ENCODE measurements at regions not wholly inside any gene's neighbourhood (a gene's known extent, or its start where the extent isn't known, plus 50 kb on each side); places are given as distances from the start of the nearest gene placed in this dataset.

GRCh38 chr9:96121136-96121535 lies 180.8 kb downstream of the HSD17B3 start:
- H3K9me3 ChIP-seq (ENCODE audit: low read length): no peaks in the 10 kb centered on the region
- H3K79me2 ChIP-seq (replicated peaks; ENCODE audit: insufficient read depth, low read length): no peaks in the 10 kb centered on the region
- H3K27me3 ChIP-seq (ENCODE audit: insufficient read depth, low read depth, low read length): peaks cover 35% of the 10 kb centered on the region
- TF ChIP-seq EP300 (conservative IDR thresholded peaks at IDR 0.05; ENCODE audit: poor library complexity, severe bottlenecking) (no peak), REST (IDR thresholded peaks at IDR 0.05; ENCODE audit: borderline replicate concordance) (no peak), CTCF (IDR thresholded peaks at IDR 0.05; ENCODE audit: poor library complexity, severe bottlenecking) (no peak), POLR2AphosphoS5 (IDR thresholded peaks at IDR 0.05) (no peak), RAD21 (conservative IDR thresholded peaks at IDR 0.05) (no peak), EZH2 (IDR thresholded peaks at IDR 0.05; ENCODE audit: borderline replicate concordance, insufficient read depth, low read length, poor library complexity, severe bottlenecking) (no peak), MXI1 (conservative IDR thresholded peaks at IDR 0.05; ENCODE audit: poor library complexity, severe bottlenecking) (no peak), TAF1 (IDR thresholded peaks at IDR 0.05; ENCODE audit: low read depth) (no peak), SMC3 (conservative IDR thresholded peaks at IDR 0.05; ENCODE audit: poor library complexity) (no peak)
- no peaks in the 10 kb centered on the region for H3K36me3 ChIP-seq (ENCODE audit: insufficient read depth, low read length)
- no peak overlapping the region for H3K4me3 ChIP-seq (ENCODE audit: low read length)
- no peaks in the 10 kb centered on the region for H3F3A ChIP-seq (ENCODE audit: insufficient read depth, low read length, poor library complexity, severe bottlenecking)
- H3K4me2 ChIP-seq (ENCODE audit: low read length): no peak overlapping the region
- no peak overlapping the region for H3K27ac ChIP-seq (ENCODE audit: low read length)
- H3K9me2 ChIP-seq (ENCODE audit: insufficient read depth, low read length): no peaks in the 10 kb centered on the region
- no peak overlapping the region for H2AFZ ChIP-seq (ENCODE audit: low read depth, low read length)
- no peaks in the 10 kb centered on the region for H4K20me1 ChIP-seq (ENCODE audit: insufficient read depth)
- no peak overlapping the region for H3K9ac ChIP-seq (ENCODE audit: low read length)

GRCh38 chr9:96117398-96118080 lies 184.4 kb downstream of the HSD17B3 start:
- Histone ChIP-seq H3K79me2 (replicated peaks; ENCODE audit: insufficient read depth, low read length) (no peaks in the 10 kb centered on the region), H3K4me3 (ENCODE audit: low read length) (no peak overlapping the region), H3K9me2 (ENCODE audit: insufficient read depth, low read length) (no peaks in the 10 kb centered on the region), H3K27me3 (ENCODE audit: insufficient read depth, low read depth, low read length) (no peaks in the 10 kb centered on the region), H3F3A (ENCODE audit: insufficient read depth, low read length, poor library complexity, severe bottlenecking) (no peaks in the 10 kb centered on the region), H3K27ac (ENCODE audit: low read length) (no peak overlapping the region), H3K9me3 (ENCODE audit: low read length) (no peaks in the 10 kb centered on the region), H4K20me1 (ENCODE audit: insufficient read depth) (no peaks in the 10 kb centered on the region), H3K36me3 (ENCODE audit: insufficient read depth, low read length) (no peaks in the 10 kb centered on the region), H3K9ac (ENCODE audit: low read length) (no peak overlapping the region), H3K4me2 (ENCODE audit: low read length) (no peak overlapping the region), H2AFZ (ENCODE audit: low read depth, low read length) (no peak overlapping the region)
- TF ChIP-seq MXI1 (conservative IDR thresholded peaks at IDR 0.05; ENCODE audit: poor library complexity, severe bottlenecking) (no peak), CTCF (IDR thresholded peaks at IDR 0.05; ENCODE audit: poor library complexity, severe bottlenecking) (no peak)

All from neural cell (in vitro differentiated cells).